Cardiac fibroblast (primary cell): ENCODE measurements at regions not wholly inside any gene's neighbourhood (a gene's known extent, or its start where the extent isn't known, plus 50 kb on each side); places are given as distances from the start of the nearest gene placed in this dataset.
"Not testable (repeated sequence)": the region's sequence is repeated elsewhere in the genome, so short reads cannot be mapped to it uniquely, and the experiment has no call there.

Experiments
- DNase-seq, 2 donors: peaks; one replicate each; pipeline versions ENCODE4 v3.0.0 to v3.0.0-alpha.2; 2010; ENCODE audit warnings: low read depth in 2 of 2
- H3K4me3 ChIP-seq, 2 donors: replicated peaks in 1 of 2; 1 replicate in 1 of 2; 2 replicates in 1 of 2; pipeline ENCODE4 v1.5.1; 2011; ENCODE audit warnings: low read depth in 2 of 2, low read length in 2 of 2, mild to moderate bottlenecking in 2 of 2, moderate library complexity in 1 of 2
- CTCF ChIP-seq: IDR thresholded peaks from one replicate; pipeline ENCODE4 v1.5.1; 2011; ENCODE audit warnings: low read depth, mild to moderate bottlenecking, low read length, inconsistent platforms

DNA sequence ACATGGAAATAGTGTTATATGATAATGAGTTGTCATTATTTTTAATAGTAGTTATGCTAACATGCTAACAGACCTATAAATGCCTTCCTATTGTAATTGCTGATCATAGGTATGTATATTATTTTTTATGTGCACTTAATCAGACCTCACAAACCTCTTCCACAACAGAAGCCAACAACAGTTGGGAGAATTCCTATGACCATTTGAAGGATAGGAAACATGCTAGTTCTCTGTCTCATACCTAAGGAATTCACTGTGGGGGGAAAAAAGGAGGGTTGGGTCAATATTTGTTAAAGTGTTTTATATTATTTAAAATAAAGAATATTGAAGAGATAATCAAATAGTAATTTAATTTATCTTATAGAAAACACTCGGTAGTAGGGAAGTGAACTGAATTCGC, 990.9 kb downstream of the EPHA7 start:
- no peak for DNase-seq

GRCh38 chr6:92427453-92427852, 991.9 kb downstream of the EPHA7 start:
- no peak for DNase-seq
- no peak overlapping the region for H3K4me3 ChIP-seq
- no peak for TF ChIP-seq CTCF

More for the DNA sequence above, 990.9 kb downstream of the EPHA7 start:
- TF ChIP-seq CTCF, result no peak
- no peak overlapping the region for H3K4me3 ChIP-seq

DNA sequence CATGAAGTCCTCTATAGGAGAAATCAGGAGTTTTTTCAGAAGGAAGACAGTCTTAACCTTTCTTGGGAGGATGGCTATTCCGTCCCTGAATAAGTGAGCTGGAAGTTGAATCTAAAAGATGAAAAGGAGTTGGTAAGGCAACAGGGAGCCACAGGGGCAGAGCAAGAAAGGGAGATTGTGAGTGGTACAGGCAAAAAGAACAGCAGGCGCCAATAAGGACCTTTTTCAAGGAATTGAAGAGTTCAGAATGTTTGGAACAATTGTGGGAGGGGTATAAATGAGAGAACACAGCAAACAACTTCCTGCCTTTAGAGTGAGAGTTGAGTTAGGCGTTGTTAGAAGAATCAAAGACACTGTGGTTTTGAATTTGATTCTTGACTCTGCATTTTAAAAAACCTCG, 1003.7 kb downstream of the EPHA7 start:
- TF ChIP-seq CTCF, result no peak

DNA sequence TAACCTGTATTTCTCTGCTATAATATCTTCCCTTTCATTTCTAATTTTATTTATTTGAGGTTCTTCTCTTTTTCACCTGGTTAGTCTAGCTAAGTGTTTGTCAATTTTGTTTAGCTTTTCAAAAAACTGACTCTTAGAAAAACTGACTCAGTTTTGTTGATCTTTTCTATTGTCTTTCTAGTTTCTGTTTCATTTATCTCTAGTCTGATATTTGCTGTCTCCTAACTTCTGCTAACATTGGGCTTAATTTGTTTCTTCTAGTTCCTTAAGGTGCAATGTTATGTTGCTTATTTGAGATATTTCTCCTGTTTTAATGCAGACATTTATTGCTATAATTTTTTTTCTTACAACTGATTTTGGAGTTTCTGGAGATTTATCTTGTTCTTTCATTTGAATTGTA, 1011.0 kb downstream of the EPHA7 start:
- no peak for DNase-seq
- H3K4me3 ChIP-seq, result no peak overlapping the region
- TF ChIP-seq CTCF, result no peak

More for the DNA sequence above, 1003.7 kb downstream of the EPHA7 start:
- no peak for DNase-seq
- H3K4me3 ChIP-seq, result no peak overlapping the region

DNA sequence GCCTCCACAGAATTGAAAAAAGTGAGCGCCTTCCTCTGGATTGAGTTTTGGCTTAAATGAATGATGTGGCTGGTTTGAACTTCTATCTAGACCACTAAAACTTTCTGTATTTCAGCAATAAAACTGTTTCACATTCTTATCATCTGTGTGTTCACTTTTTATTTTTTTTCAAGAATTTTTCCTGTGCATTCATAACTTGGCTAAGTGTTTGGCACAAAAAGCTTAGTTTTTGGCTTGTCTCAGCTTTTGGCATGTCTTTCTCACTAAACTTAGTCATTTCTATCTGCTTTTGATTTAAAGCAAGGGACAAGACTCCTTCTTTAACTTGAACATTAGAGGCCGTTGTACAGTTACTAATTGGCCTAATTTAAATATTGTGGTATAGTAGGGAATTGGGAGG, 1015.1 kb downstream of the EPHA7 start:
- no peak for DNase-seq
- H3K4me3 ChIP-seq, result no peak overlapping the region
- TF ChIP-seq CTCF, result no peak

GRCh38 chr6:92399911-92400310, 1019.4 kb downstream of the EPHA7 start:
- no peak overlapping the region for H3K4me3 ChIP-seq
- no peak for DNase-seq
- TF ChIP-seq CTCF, result no peak

GRCh38 chr6:92388706-92389105, 1030.7 kb downstream of the EPHA7 start:
- not testable (repeated sequence) for H3K4me3 ChIP-seq, DNase-seq
